ENCODE measurements at regions not wholly inside any gene's neighbourhood (a gene's known extent, or its start where the extent isn't known, plus 50 kb on each side); places are given as distances from the start of the nearest gene placed in this dataset.
A peak's percentile ranks its signal among the peaks of the same experiment; 100 is the strongest.
"Not testable (repeated sequence)": the region's sequence is repeated elsewhere in the genome, so short reads cannot be mapped to it uniquely, and the experiment has no call there.

DNA sequence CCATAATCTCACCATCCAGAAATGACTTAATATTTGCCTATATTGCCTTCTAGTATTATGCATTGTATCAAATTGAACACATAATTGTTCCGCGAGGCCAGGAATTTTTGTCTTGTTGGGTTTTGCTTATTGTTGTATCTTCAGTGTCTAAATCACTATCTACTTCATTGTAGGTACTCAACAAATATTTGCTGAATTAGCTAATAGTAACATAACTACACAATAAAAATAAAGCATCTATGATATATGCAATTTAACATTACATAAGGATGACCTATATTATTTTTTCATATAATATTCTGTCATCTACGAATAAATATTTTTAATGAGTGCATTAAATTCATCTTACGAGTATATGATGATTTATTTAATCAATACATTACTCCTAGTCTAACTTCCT is 656.3 kb downstream of the ETNK1 start:
- DNase-seq = no peak

DNA sequence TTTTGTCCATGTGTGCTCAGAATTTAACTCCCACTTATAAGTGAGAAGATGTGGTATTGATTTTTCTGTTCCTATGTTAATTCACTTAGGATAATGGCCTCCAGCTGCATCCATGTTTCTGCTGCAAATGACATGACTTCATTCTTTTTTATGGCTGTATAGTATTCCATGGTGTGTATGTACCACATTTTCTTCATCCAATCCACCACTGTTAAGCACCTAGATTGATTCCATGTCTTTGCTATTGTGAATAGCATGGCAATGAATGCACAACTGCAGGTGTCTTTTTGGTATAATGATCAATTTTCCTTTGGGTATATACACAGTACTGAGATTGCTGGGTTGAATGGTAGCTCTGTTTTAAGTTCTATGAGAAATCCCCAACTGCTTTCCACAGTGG is 657.7 kb downstream of the ETNK1 start:
- no peak for DNase-seq

DNA sequence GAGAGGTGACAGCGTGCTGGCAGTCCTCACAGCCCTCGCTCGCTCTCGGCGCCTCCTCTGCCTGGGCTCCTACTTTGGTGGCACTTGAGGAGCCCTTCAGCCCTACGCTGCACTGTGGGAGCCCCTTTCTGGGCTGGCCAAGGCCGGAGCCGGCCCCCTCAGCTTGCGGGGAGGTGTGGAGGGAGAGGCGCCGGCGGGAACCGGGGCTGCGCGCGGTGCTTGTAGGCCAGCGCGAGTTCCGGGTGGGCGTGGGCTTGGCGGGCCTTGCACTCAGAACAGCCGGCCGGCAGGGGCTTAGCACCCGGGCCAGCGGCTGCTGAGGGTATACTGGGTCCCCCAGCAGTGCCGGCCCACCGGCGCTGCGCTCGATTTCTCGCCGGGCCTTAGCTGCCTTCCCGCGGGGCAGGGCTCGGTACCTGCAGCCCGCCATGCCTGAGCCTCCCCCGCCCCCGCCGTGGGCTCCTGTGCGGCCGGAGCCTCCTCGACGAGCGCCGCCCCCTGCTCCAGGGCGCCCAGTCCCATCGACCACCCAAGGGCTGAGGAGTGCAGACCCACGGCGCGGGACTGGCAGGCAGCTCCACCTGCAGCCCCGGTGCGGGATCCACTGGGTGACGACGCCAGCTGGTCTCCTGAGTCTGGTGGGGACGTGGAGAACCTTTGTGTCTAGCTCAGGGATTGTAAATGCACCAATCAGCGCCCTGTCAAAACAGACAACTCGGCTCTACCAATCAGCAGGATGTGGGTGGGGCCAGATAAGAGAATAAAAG is 661.0 kb downstream of the ETNK1 start:
- DNase-seq = not testable (repeated sequence)

DNA sequence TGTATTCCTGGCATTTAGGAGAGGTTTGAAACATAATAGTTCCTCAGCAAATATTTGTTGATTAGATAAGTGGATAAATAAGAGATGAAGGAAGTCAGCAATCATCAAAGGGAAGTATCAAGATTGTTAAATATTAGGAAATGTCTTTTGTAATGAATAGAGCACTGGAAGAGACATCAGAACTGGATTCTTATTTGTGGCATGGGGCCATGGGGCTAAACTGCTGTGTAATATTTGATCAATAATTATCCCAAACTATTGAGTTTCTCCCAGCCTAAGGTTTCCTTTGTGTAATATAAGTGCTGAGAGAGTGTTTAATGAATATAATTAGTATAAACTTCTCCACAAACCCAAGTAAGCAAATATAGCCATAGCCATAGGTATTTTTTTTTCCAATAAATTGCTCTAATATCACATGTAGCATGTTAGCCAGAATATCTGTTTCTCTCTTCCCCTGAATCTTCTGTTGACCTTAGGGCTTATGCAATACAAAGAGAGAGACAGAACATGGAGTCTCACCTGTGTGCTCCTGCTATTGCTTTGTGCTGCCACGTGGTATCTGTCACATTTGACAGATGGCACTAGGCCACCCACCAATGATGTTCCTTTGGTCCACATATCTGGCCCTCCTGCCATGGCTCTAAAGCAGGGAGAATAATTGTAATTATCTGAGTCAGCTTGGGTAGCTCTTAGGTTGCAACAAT is 658.7 kb downstream of the SOX5 start:
- no peak for DNase-seq

DNA sequence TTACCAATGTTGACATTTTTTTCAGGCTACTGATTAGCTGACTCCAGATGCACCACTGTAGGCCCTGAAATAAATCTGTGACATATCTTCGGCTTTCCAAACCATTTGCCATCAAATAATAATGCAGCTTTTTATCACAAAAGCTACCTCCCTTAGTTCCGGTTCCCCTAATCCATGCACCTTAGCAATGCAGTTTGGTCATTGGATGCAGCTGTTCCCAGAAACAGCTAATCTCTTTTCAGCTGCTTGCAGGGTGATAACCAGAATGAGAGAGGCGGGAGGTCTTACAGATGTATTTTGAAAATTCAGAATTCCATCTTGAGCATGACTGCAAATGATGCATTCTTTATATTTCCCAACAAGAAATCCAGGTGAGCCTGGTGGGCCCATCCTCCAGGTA is 646.2 kb downstream of the SOX5 start:
- DNase-seq = no peak

DNA sequence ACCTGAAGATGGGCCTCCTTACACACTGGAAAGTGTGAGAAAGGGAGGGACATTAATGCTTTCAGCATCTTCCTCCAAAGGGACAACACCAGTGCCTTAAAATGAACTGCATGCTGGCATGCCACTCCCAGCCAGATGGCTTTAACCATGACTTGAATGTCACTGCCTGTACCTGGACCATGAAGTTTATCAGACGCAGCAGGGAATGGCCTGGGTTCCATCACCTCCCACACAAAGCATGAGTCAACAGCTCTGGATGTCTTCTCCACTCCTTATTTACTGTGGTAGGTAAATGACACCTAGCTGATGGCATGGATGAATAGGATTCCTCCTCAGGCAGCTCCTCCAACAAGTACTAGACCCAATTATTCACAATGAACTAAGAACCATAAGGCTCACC is 645.6 kb downstream of the SOX5 start:
- DNase-seq = no peak

DNA sequence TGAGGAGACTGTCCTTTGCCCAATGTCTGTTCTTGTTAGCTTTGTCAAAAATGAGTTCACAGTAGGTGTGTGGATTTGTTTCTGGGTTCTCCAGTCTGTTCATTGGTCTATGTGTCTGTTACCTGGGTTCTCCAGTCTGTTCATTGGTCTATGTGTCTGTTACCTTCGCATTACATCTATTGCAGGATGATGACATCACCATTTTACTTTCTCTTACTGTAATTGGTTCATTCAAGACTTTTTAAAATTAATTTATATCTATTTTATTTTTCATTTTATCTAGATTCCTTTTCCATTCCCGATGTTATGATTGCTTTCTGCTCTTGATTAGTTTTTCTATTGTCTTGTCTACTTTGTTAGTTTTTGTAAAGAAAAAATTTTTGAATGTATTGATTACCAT is 615.5 kb downstream of the SOX5 start:
- no peak for DNase-seq

DNA sequence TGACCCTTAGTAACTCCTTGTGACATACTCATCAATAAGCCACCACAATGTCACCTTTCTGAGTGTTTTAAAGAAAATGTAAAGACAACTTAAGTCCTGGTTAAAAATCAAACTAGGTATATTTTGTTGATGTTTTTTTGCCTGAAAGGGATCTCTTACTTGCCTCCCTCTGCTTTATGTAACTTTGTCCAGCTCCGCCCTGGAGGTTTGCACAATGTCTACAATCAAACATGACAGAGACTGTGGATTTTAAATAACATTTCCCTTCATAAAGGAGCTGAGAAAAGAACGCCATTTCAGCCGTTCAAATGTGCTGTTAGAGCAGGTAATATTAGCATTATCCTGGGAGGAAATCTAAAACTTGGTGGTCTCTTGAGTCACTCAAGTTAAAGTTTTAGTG is 613.9 kb downstream of the SOX5 start:
- no peak for DNase-seq

DNA sequence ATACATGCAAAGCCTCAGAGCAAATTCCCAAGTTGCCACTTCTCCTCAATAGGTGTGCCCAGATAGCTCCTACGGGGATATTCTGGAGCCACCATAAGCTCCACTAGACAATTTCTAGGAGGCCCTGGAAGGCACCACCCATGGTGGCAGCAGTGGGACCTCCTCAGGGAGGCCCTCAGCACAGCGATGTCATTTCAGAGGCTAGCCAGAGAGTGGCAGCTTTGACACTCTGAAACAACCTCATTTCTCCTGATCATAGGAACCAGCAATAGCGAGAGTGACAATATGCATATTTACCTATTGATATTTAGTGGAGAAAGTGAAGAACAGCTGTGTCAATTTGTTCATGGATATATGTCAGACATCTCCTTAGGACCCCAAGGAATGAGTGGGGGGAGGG is 612.3 kb downstream of the SOX5 start:
- no peak for DNase-seq

DNA sequence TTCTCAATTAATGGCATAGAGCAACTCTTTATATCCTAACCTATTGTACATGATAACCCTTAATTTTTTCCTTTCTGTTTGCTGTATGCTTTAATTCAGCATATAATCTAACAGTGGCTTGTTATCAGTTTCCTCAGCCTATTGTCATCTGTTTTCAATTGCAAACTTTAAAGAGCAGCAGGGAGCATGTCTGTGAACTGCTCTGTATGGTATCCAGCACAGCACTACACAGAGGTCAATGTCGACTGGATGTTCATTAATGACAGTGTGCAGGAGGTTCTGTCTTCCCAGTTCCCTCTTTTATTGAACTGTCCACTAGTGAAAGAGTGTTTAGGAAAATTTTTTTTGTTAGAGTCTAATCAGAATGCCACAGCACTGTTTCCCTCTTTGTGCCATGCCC is 609.1 kb downstream of the SOX5 start:
- DNase-seq = no peak

DNA sequence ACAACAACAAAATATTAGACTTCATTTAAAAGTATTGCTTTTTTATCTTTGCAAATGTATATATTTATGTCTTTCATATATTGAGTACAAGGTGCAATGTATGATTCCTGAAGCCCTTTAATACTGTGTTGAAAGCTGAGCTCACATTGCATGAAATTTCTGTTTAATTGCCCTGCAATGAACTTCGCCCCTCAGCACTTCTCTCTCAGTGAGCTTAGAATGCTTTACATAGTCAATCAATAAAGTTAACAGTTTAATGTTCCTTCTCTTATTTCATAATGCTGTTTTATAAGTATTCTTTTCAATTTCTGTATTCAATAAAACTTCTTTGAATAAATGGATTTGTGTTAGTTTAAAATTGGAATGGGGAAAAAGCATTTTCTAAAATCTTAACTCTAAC is 607.1 kb downstream of the SOX5 start:
- DNase-seq = no peak

DNA sequence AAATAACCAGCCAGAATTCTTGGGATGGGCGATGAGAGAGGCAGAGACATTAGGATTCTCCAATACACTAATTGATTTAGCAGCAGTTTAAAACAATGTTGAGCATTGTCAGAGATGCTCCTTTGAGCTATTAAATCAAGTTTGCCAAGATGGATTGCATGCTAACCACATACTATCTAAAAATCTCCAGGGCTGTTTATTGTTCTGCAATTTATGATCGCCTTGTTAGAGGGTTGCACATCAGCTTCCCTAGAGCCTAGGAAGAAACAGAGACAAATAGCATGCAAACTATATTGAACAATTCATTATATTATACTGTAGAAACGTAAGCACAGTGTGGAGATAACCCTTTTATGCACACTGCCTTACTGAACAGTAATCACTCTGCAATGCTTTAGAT is 599.9 kb downstream of the SOX5 start:
- DNase-seq = peak; percentile 42

DNA sequence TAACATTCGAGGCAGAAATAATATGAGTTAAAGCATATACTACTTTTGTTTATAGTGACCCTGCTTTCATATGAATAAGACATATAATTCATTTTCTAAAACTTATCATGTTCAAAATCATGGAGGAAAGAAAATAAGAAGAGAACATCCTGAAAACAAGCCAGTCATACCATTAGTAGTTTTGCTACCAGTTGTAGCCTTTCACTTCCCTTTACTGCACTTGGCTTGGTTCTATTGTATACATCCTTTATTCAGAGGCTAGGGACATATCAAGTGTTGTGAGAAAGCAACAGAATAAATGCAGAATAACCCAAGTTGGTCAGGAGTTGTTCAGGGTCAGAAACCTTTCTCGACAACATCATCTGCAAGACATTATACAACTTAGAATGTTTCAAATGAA is 598.7 kb downstream of the SOX5 start:
- DNase-seq = no peak

DNA sequence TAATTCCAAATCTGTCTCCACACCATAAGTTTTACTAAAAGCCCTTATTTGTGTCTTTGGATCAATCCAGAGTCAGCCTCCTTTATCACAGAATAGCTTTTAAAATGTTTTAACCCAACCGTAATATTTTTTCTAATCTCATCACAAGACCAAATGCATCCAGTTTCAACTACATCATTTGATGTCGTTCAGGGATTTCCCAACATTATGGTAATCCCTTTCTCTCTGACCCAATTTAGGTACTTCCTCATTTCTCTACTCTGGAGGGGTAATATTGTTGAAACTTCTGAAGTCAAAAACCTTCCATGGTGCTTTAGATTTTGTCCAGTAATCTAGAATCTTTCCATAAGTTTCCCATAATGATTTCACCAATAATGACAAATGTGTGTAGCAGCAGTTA is 596.8 kb downstream of the SOX5 start:
- DNase-seq = no peak

DNA sequence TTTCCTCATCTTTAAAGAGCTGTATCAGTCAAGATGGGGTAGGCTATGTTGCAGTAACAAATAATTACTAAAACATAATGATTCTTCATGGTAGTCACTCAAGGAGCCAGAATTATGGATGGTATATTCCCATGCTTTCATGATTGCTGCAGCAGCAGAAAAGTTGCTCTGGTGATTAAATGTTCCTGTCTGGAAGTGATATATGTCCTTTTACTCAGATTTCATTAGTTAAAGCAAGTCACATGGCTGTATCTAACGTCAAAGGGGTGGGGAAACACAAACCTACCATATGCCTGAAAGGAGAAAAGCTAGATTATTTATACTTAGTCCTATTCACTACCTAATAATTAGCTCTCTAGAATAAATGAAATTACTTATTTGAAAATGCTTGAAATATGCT is 594.7 kb downstream of the SOX5 start:
- DNase-seq = no peak

DNA sequence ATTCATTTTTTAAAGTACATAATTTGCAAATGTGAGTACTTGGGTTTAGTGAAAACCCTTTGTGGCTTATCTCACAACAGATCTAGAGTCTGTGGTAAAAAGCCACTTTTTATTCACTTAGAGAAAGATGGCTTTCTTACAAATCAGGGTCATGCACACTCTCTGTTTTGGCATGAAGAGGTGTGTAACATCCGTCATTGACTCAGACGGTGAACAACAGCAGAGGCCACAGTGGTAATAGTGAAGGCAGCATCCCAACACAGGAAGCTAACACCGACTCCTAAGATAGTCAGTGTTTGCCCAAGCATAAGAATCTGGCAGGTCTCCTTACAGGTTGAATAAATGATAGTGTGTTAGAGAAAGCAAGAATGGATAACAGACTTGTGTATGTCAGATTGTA is 593.0 kb downstream of the SOX5 start:
- no peak for DNase-seq

DNA sequence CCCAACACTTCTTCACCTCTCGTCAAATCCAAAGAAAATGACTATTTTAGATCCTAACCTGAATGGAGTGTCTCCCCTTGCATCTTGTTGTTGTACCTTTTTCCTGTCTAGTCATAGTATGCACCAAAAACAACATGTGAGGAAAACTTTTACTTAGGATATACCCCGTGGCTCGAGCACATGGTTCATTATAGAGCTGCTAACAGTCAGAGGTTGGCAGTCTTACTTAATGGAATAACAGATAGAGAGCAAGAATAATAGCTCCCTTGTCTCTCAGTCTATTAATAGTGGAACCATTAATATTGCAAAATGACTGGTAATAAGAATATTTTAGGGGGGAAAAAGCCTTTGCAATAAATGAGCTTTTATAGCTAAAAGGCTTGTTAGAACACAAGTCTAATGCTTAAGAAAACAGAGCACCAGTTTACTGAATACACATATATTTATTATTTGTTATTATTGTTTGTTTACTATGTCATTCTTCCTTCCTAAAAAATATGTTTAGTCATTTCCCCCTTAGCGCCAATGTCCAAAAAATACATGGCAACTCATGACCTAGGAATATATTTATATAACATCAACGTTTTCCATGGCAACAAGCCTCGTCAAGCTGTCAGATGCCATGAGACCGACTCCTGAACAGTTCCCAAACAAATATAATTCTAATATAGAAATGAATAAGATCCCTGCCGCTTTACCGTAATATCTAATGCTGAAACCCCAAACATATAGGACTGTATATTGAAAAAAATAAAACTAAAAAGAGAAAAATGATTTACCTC is 592.4 kb downstream of the SOX5 start:
- DNase-seq = no peak

DNA sequence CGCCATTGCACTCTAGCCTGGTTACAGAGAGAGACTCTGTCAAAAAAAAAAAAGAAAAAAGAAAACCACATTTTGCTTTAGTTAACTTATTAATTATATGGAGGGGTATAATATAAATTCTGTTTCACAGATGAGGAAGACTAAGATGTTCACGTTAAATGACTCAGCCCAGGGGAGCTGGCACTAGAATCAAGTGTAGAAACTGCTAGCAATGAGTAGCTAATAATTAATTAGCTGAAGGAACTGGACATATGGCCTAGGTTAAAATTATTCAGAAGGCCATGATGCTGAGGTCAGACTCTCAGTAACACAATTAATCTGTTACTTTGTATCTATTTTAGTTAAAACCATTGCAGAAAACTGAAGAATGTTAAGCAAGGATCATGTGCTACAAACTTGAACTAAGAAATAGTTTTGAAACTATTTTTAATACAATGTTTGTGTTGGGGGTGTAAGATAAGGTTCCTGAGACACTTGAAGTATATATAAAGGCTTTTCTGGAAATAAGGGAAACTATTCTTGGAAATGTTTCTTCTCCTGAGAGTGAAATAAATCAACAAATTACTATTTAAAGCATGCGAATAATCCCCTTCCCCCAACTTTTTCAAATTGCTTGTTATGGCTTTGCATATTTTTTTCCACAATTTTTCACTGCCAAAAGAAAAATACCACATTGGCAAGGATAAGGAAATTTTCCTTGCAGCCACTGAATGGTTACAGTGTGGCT is 589.3 kb downstream of the SOX5 start:
- no peak for DNase-seq

DNA sequence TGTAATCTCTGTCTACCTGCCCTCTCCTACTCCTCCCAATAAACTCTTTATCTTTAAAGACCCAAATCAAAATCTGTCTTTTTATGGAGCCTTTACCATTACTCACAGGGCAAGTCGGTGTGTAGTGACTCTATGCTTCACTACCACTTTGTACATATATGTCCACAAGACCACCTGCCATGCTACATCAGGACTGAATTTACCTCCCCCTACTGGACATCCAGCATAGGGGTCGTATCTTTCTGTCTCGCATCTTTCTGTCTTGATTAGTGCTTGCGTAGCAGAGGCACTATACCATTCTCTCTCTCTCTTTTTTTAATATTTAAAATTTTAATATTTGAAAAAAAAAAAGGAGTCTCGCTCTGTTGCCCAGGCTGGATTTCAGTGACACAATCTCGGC is 587.5 kb downstream of the SOX5 start:
- DNase-seq = no peak

DNA sequence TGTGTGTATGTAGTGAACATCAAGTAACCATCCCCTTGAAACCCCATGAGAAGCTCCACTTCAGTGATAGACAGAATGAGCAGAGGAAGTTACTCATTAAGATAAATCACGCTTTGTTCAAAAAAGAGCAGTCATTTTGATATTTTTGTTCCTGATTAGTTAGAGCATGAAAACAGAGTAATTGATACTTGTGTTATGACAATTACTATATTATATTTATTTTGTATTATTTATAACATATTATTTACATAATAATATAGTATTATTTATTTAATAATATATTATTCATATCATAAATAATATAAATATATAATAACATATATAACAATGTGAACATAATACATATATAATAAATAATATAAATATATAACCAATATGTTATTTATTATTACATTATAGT is 580.9 kb downstream of the SOX5 start:
- no peak for DNase-seq

DNA sequence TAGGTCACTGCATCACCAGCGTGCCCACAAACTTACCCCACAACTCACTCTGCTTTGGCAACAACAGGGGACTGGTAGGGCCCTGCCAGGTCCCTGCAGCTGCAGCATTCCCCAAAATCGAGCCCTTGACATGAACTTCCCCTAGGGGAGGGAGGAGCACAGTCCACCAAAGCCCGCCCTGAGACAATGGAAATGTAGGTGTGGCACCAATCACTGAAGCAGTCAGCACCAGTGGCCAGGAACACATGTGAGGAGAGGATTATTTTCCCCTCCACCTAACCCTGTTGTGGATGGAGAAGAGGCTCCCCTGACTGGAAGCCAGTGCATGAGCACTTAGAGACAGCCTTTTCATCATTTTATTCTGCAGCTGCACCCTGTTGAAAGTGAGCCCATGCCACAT is 573.8 kb downstream of the SOX5 start:
- DNase-seq = no peak

DNA sequence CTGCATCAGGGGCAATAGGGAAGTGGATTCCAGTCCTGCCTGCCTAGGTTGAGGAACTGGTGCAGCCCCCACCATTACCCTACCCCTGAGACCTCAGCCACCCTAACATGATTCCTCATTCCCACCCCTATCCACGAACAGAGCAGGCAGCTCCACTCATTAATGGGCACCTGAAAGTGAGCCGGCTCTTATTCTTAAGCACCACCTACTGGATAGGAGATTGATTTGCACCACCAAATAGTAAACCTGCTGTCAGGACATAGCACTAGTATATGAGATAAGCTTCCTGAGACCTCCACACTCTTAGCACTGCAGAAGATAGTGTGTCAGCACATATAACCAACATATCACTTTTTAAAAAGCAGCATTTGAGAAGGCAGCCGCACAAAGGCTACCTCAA is 573.2 kb downstream of the SOX5 start:
- DNase-seq = no peak

DNA sequence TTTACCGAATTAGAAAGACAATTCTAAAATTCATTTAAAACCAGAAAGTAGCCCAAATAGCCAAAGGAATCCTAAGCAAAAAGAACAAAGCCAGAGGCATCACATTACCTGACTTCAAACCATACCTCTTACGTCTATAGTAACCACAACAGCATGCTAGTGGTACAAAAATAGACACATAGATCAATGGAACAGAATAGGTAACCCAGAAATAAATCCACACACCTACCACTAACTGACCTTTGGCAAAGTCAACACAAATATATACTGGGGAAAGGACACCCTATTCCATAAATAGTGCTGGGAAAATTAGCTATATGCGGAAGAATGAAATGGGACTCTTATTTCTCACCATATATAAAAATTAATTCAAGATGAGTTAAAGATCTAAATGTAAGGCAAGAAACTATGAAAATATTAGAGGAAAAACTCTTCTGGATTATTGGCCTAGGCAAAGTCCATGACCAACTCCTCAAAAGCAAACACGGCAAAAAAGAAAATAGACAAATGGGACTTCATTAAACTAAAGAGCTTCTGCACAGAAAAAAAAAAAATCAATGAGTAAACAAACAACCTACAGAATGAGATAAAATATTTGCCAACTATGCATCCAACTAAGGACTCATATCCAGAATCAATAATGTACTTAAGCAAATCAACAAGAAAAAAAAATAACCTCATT is 568.9 kb downstream of the SOX5 start:
- peak; percentile 90 for DNase-seq

Measured in NCI-H526 treated with DMSO at 0.1 percent for 48 hours (cell line).